ENCODE measurements at regions not wholly inside any gene's neighbourhood (a gene's known extent, or its start where the extent isn't known, plus 50 kb on each side); places are given as distances from the start of the nearest gene placed in this dataset.

DNA sequence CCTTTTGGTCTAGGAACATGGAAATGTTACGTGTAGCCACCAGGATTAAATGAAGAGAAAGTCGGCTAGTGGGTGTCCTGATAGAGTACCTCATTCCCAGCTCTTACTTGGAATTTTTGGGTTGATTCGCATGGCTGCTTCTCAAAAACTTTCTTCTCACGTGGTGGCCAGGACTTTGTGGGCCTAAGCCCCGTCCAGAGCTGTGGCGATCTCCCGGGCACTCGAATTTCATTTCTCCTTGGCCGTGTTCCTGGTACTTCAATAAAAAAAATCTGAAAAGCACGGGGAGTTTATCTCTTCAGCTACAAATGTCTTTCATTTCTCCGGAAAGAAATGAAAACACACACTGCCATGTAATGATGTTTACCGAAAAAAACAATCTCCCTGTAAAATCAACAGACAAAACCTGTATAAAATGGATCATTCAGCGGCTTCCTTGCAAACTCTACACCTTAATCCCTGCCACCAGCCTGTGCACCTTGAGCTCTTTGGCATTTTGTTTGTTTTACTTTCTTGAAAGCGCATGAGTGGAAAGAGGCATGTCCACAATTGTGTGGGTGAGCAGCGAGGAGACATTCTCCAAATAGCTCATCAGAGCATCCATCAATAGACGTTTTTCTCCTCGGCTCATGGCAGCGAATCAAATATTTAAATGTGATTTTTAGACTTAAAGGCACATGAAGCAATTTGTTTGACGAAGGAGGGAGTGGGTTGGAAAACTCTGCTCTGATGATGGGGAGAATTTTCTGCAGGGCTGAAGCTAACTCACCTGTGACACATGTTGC lies 173.1 kb downstream of the TFAP2C start:
- no peak for DNase-seq (ENCODE audit: low spot score)

DNA sequence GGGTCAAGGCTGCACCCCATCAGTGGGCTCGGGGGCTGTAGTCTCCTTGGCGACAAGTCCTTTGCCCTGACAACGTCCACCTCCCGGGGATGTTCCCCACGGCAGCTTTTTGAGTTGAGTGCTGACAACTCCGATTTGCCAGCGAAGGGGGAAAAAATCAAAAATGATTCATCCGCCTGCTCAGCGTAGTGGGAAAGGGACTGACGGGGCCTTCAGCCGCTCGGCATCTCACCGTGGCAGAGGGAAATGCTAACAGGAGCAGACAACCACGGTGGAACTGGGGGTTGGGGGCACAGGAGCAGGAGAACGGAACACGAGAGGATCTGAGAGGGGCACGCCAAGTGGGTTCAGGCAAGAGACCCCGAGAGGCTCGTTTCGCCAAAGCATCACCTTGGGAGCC lies 173.7 kb downstream of the TFAP2C start:
- DNase-seq (ENCODE audit: low spot score) = no peak

DNA sequence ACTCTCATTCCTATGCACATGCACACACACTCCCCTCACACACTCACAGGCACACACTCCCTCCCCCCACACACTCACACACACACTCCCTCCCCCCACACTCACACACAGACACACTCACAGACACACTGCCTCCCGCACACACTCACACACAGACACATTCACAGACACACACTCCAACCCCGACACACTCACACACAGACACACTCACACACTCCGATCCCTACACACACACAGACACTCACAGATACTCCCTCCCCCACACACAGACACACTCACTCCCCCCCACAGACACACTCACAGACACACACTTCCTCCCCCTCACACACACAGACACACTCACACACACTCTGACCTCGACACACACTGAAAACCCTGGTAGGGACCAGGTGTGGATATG lies 176.2 kb downstream of the TFAP2C start:
- no peak for DNase-seq (ENCODE audit: low spot score)

DNA sequence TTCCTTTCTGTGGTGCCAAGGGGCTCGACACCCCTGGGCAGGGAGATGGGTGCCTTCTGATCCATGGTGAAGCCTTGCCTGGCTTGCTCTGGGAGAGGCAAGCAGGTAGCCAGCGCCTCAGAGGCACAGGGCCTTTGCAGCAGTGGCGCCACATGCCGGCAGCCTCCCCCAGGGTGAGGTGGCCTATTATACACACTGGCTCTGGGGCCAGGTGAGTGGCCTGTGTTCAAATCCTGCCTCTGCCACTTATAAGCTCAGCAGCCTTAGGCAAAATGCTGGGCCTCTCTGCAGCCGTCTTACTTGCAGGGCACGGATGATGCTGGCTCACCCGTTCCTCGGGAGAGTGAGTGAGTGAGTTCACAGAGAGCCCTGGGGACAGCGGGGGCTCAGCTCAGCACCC lies 176.9 kb downstream of the TFAP2C start:
- DNase-seq (ENCODE audit: low spot score) = no peak

DNA sequence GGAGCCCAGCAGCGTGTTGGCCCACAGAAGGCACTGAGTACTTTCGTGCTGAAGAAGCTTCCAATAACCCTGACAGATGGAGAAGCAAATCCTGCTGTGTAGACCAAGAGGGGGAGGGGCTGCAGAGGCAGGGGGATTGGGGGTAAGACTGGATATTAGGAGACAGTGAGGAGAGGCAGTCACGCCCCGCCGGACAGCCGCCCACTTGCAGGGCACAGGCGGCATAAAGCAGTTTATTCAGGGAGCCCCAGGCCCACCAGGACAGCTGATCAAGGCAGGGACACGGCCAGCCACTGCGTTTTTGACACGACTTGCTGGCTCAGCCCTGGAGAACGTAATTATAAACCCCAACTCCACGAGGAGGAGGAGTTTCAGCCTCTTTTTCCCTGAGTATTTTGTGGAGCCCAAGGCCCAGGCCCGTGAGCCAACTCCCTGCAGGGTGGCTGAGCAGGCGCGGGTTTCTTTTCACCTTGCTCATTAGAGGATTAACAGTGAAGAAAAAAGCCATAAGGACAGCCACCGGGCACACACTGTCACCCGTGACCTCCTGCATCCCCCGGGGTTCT lies 177.9 kb downstream of the TFAP2C start:
- no peak for DNase-seq (ENCODE audit: low spot score)

DNA sequence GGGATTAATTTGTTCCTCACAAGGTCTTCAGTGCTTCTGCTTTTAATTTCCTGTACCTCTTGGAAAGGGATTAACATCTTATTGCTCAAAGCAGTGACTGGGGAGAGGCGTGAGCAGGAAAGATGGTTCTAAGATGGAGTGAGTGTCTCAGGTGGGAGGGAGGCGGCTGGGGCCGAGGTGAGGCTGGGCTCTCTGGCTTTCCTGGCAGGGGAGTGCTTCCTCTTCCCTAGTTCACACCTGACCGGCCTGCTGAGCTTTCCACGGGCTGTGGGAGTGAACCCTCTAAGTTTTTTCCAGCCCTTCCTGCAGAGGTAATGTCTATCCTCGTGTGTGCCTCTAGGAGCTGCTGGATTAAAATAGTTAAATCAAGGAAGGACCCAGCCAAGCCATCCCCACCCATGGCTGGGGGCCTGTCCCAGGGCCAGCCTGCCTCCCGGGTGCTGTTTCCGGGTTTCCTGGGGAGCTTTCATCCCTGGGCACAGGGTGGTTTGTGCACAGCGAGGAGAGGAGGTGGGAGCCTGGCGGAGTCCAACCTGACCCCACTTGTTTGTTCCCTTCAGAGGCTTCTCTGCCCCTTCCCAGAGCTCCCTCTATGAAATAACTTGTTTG lies 179.1 kb downstream of the TFAP2C start:
- DNase-seq (ENCODE audit: low spot score) = no peak

DNA sequence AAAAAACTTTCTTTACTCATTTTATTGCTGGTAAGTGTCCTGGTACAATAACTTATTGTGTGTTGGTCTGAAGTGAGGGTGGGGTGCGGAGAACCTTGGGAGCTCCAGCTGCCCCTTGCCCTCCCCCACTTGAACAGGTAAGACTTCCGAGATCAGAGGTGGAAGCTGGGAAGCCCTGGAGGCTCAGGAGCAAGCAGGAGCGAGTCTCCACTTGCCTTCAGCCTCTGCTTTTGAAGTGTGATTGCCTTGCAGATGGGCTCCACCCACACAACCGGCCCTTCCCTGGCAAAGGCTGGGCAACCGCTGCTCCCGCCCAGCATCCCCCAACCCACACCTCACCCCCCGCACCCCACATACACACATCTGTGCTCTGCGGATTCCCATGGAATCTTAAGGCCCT lies 179.6 kb downstream of the TFAP2C start:
- DNase-seq (ENCODE audit: low spot score) = no peak

DNA sequence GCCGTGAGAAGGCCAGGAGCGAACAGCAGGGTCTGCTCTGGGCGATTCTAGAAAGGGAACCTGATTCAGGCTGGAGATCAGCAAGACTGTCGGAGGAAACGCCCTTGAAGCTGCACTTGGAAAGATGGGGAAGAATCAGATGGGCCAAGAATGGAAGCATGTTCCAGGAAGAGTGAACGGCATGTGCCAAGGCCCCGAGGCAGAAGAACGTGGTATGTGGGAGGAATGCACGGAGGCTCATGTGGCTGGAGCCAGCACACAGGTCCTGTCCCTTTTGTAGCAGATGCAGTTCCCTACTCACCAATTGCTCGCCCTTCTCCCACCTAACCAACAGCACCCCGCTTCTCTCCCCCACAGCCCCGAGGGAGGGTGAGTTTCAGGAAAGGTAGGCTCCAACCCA lies 180.6 kb downstream of the TFAP2C start:
- no peak for DNase-seq (ENCODE audit: low spot score)

DNA sequence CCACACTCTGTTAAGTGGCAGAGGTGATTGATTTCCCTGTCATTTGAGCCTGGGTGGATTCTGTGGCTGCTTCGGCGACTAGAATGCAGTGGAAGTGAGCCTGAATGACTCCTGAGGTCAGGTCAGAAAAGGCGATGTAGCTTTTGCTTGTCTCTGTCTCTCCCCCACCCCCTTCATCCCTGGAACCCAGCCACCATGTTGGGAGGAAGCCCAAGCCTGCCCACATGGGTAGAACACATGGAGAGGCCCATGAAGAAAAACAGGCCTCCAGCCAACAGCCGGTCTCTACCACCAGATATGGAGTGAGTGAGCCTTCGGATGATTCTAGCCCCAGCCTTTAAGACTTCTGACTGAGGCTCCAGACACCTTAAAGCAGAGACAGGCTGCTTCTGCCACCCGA lies 181.0 kb downstream of the TFAP2C start:
- no peak for DNase-seq (ENCODE audit: low spot score)

DNA sequence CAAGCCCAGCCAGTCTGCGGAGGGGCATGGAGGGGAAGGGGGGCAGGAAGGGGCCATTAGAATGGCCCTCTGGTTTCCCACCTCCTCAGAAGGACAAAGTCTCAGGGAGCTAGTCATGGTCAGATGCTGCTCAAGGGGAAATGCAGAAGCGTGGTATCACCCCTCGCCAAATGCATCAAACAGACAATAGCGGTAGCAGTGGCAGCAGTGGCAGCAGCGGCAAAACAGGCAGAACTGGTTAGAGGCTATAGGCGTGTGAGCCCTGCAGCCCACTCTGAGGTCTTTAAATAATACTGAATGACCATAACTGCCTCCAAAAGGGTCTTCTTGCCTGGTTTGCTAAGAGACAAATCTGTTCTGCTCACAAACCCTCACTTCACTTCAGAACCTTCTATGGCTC lies 186.7 kb downstream of the TFAP2C start:
- DNase-seq (ENCODE audit: low spot score) = no peak

DNA sequence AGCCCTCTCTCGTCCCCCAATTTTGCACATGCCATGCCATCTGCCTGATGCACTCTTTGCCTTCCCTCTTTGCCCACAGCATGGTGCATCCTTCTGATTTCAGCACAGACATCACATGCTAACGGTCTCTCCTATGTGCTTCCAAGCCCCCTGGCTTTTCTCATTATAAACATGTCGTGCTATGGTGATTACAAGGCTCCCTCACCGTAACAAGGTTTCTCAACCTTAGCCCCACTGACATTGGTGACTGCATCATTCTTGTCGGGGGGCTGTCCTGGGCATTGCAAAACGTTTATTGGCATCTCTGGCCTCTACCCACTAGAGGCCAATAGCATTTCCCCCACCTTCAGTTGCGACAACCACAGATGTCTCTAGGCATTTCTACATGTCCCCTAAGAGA lies 187.2 kb downstream of the TFAP2C start:
- DNase-seq (ENCODE audit: low spot score) = no peak

DNA sequence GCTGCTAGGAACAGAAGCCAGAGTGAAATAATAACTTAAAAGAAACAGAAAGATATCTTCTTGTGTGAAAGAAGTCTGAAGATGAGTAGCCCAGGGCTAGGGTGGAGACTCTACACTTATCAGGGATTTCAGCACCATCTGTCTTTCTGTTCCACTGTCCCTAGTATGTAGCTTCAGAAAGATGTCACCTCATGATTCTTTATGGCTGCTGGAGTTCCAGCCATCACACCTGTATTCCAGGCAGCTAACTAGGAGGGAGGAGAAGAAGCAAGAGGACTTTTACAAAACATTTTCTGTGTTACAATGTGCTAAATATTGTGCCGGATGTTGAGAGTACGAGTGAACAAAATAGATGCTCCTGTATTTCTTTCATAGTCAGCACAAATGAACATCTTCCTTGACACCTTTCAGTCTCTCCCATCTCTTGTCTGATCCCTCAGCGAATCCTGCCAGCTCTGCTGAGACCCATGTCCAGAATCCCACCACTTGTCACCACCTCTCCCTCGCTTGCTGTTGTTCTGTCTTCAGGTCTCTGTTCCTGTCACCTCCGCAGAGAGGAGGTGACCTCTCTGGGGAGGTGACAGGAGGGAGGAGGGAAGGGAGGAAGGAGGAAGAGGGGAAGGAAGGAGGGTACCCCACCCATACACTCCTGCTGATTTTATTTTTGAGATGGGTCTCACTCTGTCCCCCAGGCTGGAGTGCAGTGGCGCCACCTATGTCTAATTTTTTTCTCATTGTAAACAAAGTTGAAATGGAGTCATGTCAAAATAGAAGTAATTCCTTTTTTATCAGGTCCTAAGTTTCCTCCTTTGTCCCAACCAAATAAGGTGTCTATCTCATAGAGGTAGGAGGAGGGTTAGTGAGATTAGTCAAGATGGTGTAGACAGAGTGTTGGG lies 188.9 kb downstream of the TFAP2C start:
- no peak for DNase-seq (ENCODE audit: low spot score)

DNA sequence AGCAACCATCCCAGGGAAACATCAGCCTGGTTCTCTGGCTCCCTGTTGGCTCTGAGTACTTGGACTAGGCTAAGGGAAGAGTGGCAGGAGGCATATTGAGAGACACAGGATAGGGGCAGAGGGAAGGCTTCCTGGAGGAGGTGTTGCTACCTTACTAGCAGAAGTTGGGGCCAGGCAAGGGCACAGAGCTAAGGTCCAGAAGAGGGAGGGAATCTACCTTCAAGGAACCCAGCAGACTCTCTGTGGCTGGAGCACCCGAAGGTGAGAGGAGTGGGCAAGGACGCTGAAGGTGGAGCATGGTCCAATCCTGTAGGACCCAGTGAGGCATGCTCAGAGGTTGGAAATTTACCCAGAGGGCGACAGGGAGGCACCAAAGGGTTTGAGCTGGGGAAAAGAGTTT lies 191.9 kb downstream of the TFAP2C start:
- no peak for DNase-seq (ENCODE audit: low spot score)

DNA sequence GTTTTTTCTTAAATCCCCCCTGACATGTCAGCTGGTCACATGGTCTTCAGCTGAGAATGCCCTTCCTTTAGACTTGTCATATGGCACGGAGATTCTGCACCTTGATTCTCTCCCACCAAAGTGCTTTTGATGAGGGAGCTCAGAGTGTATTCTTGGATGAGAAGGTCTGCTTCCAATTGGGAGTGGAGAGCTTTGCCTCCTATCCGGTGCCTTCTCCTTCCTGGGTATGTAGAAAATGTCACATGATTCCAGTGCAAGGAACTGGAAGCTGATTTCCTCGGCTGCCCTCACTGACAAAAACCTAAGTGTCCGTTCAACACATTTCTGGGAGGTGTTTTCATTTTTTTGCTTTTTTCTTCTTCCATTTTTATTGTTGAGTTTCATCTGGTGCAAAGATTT lies 197.2 kb downstream of the TFAP2C start:
- DNase-seq (ENCODE audit: low spot score) = no peak

DNA sequence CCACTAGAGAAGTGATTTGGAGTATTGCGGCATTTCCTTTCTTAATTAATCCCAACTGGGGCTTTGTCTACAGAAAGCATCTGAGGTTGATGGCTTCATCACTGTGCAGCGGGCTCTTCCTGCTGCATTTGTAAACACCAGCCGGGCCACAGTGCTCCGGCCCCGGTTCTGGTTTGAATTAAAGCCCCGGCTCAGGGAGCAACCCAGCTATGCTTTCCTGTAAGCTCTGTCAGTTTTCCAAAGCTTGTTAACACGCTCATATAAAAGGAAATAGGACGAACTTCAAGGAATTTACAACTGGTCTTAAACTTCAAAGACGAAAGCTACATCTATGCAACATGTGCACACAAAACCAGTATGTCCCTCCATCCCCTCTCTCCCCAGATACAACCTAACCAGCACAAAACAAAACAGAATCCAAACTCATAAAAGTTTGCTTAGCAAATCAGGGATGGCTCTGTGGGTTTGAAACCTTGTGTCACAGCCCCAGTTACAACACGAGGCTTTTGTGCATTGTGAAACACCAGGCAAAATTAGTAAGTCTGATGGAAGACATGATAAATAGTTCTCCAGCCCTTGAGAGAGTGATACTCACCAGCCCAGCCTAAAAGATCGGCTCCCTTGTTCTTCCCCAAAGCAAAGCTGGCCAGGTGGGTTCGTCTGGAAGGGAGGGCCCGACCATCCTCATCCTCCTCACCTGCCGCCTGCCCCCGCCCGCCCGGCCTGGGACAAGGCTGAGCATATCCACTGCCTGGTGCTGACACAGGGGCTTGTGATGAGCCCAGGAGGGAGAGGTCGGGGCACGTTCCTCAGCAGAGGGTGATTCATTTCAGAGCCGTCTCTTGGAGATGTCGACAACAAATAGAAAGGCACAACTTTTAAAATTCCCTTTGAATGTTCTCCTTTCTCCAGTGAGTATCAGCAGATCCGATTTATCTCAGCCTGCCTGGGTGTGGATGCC lies 197.9 kb downstream of the TFAP2C start:
- DNase-seq (ENCODE audit: low spot score) = no peak

DNA sequence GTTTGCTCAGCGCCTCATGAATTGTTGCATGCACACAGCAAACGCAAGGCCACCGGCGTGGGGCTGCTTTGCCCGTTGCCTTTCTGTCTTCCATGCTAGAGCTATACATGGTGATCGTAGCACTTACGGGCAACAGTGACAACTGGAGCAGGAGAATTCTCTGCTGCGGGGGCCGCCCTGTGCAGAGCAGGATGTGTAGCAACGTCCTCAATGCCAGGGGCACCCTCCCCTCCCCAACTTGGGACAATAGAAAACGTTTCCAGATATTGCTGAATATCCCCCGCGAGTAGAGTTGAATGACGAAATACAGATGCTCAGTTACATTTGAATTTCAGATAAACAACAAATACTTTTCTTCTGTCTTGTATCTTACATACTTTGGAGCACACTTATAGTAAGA lies 198.7 kb downstream of the TFAP2C start:
- no peak for DNase-seq (ENCODE audit: low spot score)

DNA sequence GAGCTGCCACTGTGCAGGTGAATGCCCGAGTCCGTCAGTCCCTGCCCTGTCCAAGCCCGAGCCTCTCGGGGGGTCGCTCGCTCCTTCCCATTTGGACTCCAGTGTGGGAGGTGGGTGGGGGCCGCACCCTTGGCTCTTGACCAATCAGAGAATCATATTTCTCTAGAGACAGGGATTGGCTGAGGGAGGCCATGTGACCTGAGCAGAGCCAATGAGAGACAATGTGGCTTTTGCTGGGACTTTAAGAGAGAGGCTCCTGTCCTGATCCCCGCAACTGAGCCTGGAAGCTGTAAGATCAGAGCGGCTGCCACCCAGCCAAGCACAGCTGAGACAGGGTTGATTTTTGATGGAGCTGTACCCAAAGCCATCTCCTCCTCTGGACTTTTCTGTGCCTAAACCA lies 199.3 kb downstream of the TFAP2C start:
- DNase-seq (ENCODE audit: low spot score) = no peak

DNA sequence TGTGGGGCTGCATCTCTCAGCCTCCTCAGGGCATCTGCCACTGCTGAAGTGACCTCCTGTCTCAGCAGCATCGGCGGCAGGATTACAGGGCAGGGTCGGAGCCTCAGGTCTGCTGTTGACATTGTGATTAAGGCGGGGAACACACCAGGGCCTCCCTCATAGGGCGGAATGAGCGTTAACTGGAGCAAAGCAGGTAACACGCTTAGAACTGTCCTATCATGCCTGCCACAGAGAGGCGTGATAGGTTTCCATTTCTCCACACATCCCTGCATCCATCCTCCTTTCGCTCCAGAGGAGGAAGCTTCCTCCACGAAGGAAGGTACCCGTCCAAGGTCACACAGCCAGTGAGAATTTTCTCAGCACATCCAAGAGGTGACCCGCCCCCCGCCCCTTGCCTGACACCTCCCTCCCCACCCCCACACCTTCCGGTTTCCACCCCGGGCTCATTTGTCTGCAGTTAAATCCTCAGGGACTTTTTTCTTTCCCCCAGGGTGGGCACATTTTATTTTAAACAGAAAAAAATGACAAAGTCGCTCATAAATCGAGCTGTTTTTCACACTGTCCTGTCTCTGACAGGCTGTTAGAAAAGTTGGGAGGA lies 200.8 kb downstream of the TFAP2C start:
- no peak for DNase-seq (ENCODE audit: low spot score)

DNA sequence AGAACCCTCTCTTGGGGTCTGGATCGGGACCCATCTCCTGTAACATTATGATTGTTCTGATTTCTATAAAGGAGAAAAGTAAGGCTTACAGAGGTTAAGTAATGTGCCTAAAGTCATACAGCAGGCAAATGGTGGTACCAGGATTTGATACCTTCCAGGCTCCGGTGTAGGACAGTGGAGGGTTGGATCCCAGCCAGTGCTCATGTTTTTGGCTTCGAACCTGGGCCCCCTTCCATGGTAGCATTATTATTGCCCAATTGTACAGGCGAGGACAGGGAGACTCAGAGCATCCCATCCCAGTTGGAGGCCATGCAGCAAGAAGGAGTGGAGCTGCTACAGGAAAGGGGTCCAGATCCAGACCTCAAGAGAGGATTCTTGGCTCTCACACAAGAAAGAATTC lies 202.7 kb downstream of the TFAP2C start:
- no peak for DNase-seq (ENCODE audit: low spot score)

DNA sequence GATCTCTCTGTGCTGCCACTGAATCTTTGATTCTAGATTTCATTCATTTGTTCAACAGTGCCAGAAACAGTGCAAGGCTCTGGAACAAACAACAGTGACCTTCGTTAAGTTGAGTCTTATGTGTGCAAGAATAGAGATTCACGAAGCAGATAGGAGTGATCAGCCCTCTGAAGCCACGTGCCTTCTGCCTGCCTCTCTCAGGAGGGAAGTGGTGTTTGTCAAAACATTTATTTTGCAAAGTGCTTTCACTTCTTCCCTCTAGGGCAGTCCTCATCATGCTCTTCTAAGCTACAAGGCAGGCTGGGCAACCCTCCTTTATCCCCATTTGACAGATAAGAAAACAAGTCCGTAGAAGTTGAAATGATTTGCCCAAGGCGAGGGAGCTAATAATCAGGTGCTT lies 204.3 kb downstream of the TFAP2C start:
- DNase-seq (ENCODE audit: low spot score) = no peak
